GM10266 (cell line): ENCODE measurements at regions not wholly inside any gene's neighbourhood (a gene's known extent, or its start where the extent isn't known, plus 50 kb on each side); places are given as distances from the start of the nearest gene placed in this dataset.

Experiments used
- DNase-seq: peaks from one replicate; pipeline ENCODE4 v3.0.0; 2012; ENCODE audit errors: extremely low spot score
- TF ChIP-seq, protein P1 (sequence below): IDR thresholded peaks from 2 replicates; pipeline ENCODE4 v1.5.1; 2012; ENCODE audit warnings: mild to moderate bottlenecking, low read depth; ENCODE audit not compliant: control insufficient read depth, insufficient read depth; ENCODE audit errors: missing control alignments

GRCh38 chrX:15191830-15192229 lies 78.1 kb downstream of the ASB9 start:
- TF ChIP-seq, protein P1, sequence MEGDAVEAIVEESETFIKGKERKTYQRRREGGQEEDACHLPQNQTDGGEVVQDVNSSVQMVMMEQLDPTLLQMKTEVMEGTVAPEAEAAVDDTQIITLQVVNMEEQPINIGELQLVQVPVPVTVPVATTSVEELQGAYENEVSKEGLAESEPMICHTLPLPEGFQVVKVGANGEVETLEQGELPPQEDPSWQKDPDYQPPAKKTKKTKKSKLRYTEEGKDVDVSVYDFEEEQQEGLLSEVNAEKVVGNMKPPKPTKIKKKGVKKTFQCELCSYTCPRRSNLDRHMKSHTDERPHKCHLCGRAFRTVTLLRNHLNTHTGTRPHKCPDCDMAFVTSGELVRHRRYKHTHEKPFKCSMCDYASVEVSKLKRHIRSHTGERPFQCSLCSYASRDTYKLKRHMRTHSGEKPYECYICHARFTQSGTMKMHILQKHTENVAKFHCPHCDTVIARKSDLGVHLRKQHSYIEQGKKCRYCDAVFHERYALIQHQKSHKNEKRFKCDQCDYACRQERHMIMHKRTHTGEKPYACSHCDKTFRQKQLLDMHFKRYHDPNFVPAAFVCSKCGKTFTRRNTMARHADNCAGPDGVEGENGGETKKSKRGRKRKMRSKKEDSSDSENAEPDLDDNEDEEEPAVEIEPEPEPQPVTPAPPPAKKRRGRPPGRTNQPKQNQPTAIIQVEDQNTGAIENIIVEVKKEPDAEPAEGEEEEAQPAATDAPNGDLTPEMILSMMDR: no peak
- no peak for DNase-seq

DNA sequence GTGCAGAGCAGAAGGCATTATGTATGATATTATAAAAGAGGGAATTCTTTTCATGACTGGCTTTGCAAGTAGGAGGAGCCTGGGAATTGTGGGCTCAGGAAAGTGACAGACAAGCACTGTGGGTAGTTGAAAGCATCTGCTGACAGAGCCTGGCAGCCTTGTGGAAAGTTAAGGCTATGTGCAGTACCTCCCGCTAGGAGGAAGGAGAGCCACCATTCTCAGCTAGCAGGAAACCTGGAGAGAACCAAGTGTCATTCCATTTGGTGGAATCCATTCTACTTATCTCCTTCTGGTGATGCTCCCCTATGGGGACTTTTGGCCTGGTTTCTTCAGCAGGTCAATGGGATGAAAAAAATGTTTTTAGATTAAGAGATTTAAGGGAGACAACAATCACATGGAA lies 81.8 kb downstream of the ASB9 start:
- TF ChIP-seq, protein P1: no peak
- DNase-seq: no peak

DNA sequence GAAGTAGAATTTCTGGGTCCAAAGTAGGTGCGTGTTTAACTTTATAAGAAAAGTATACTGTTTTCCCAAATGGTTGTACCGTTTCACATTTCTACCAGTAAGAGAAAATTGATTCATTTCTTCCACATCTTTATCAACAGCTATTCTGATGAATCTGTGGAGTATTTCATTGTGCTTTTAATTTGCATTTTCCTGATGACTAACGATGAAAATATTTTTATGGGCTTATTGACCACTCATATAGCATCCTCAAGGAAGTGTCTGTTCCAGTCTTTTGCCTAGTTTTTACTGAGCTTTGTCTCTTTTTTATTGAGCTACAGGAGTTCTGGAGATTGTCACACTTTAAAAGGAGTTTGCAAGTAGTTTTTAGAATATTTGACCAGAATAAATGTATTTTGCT lies 92.6 kb downstream of the ASB9 start:
- no peak for DNase-seq
- TF ChIP-seq, protein P1: no peak

GRCh38 chrX:15173411-15173810 lies 96.5 kb downstream of the ASB9 start:
- no peak for DNase-seq
- TF ChIP-seq, protein P1: no peak

DNA sequence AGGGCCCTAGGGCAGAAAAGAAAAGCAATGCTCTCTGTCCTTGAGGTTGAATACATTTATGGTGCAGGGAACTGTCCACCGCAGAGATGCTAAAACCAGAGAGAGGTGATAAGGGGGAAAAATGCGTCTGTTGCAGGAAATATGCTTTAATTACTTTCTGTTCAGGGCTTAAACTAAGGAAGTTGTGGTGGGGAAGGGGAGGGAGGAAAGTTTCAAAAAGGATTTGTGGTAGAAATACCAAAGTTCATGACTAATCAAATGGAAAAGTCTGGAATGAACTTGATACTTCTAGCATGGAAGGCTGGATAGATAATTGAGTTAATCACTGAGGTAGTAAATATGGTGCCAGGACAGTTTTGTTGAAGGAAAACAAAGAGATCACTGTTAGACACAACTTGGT lies 99.0 kb downstream of the ASB9 start:
- TF ChIP-seq, protein P1: no peak
- no peak for DNase-seq

DNA sequence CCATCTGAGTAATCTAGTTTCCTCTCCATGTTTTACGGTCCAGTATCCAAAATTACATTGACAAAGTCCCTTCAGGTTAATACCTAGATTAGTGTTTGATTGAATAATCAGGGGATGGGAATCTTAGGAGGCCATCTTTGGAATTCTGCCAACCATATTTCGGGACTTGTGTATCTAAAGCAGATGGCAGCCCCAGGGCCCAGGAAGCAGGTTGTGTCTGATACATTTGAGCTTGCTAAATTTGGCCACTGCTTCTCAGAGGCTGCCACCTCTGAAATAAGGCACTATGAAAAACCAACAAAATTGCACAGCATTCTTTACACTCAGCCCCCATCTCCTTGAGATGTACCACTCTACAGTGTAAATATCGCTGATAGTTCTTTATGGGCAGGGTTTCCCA lies 102.1 kb downstream of the ASB9 start:
- no peak for DNase-seq
- TF ChIP-seq, protein P1: no peak

DNA sequence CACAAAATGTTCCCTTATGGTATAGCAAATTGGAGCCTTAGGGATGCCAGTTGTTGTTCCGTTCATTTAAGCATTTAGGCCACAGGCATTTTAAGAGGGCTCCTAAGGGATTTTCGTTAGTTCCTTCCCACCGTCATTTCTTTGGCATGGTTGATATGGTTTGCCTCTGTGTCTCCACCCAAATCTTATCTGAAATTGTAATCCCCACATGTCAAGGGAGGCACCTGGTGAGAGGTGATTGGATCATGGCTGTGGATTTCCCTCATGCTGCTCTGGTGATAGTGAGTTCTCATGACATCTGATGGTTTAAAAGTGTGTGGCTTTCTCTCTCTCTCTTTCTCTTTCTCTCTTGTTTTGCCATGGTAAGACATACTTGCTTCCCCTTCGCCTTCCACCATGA lies 104.1 kb downstream of the ASB9 start:
- TF ChIP-seq, protein P1: no peak
- no peak for DNase-seq
